Activated CD4-positive, alpha-beta memory T cell treated with anti-CD3 and anti-CD28 coated beads, Interleukin-2, amount 10 ng/mL, durations not matched to agents 7 days and 5 days (primary cell): ENCODE measurements at regions not wholly inside any gene's neighbourhood (a gene's known extent, or its start where the extent isn't known, plus 50 kb on each side); places are given as distances from the start of the nearest gene placed in this dataset.

Source experiments
- CTCF ChIA-PET: fragments of 350-600 bp; sonication (Branson Sonifier 250); formaldehyde crosslinking; loops from one replicate; lab custom pipeline; 2021; ENCODE audit warnings: antibody characterized with exemption, inconsistent platforms; lab: Charles Lee
- POLR2A ChIA-PET: fragments of 350-600 bp; sonication (Branson Sonifier 250); formaldehyde crosslinking; loops from one replicate; lab custom pipeline; 2021; ENCODE audit warnings: antibody characterized with exemption; lab: Charles Lee
- DNase-seq: peaks from one replicate; pipeline ENCODE4 v3.0.0-alpha.2; 2020
- H3K27ac Mint-ChIP-seq: one replicate; pipeline ENCODE4 v1.8.0; 2021; ENCODE audit warnings: mild to moderate bottlenecking, mixed read lengths
- H3K27me3 Mint-ChIP-seq: one replicate; pipeline ENCODE4 v1.8.0; 2021; ENCODE audit warnings: mixed read lengths
- H3K36me3 Mint-ChIP-seq: one replicate; pipeline ENCODE4 v1.8.0; 2021; ENCODE audit warnings: low read depth, mixed read lengths
- H3K4me1 Mint-ChIP-seq: one replicate; pipeline ENCODE4 v1.8.0; 2021; ENCODE audit warnings: mixed read lengths
- H3K4me3 Mint-ChIP-seq: one replicate; pipeline ENCODE4 v1.8.0; 2021; ENCODE audit warnings: mild to moderate bottlenecking, mixed read lengths
- H3K9me3 Mint-ChIP-seq: one replicate; pipeline ENCODE4 v1.8.0; 2021; ENCODE audit warnings: mixed read lengths

DNA sequence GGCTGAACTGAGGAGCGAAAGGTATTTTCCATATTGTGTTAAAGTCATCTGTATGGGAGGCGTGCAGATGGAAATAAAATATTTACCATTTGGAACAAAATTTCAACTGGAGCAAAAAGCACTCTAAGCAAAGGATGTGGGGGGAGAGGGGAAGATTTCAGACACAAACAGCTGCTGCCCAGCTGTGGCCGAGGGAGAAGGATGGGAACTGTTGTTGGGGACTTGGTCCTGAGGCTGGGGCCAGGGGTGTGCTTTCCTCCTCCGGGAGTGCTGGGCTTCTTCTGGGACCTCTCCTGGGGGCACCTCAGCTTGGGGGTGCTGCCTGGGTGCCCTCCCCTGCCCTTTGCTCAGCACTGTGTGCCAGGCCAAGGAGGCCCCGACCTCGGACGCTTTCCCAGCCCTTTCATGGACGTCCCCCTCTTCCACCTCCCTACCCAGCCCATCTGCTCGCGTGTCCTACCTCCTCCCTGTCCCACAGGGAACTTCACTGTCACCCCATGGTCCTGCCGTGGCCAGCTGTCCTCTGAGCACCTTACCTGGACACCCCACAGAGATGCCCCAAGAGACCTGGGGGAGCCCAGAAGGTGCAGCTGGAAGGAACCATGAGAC, 101.9 kb upstream of the COL5A1 start:
- H3K4me1 Mint-ChIP-seq: no peaks in the 10 kb centered on the region
- H3K9me3 Mint-ChIP-seq: no peaks in the 10 kb centered on the region
- POLR2A ChIA-PET: no interaction called here
- CTCF ChIA-PET: no interaction called here
- no peak overlapping the region for H3K27ac Mint-ChIP-seq
- no peaks in the 10 kb centered on the region for H3K36me3 Mint-ChIP-seq
- H3K27me3 Mint-ChIP-seq: no peaks in the 10 kb centered on the region
- DNase-seq: no peak
- no peak overlapping the region for H3K4me3 Mint-ChIP-seq

GRCh38 chr9:134540276-134541096, 101.1 kb upstream of the COL5A1 start:
- no peak overlapping the region for H3K27ac Mint-ChIP-seq
- H3K27me3 Mint-ChIP-seq: no peaks in the 10 kb centered on the region
- H3K9me3 Mint-ChIP-seq: no peaks in the 10 kb centered on the region
- no peak for DNase-seq
- H3K36me3 Mint-ChIP-seq: no peaks in the 10 kb centered on the region
- ChIA-PET POLR2A (no interaction called here), CTCF (no interaction called here)
- H3K4me3 Mint-ChIP-seq: no peak overlapping the region
- no peaks in the 10 kb centered on the region for H3K4me1 Mint-ChIP-seq

DNA sequence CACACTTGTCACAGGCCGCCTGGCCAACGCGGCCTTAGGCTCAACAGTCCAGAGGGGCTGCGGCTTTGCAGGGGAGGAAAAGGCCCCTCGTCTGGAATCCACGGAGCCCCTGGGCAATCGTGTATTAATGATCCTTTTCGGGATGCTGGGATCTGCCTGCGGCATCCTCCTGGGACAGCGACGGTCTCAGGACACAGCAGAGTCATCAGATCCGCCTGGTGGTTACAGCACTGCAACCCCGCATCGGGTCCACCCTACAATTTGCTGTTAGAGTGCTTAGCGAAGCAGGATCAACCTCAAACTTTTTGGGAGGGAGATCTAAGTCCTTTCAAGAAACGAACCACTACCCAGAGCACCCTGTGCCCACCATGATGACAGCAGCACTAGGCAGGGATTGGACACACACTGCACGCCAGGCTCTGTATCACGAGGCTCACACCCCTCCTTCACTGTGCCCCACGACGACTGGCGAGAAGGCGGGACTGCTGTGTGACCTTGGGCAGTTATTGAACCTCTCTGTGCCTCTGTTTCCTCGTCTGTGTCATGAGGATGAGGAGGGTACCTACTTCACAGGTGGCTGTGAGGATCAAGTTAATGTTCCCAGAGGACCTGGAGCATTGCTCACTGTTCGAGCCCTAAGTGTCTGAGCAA, 100.4 kb upstream of the COL5A1 start:
- H3K4me1 Mint-ChIP-seq: no peaks in the 10 kb centered on the region
- CTCF ChIA-PET: no interaction called here

DNA sequence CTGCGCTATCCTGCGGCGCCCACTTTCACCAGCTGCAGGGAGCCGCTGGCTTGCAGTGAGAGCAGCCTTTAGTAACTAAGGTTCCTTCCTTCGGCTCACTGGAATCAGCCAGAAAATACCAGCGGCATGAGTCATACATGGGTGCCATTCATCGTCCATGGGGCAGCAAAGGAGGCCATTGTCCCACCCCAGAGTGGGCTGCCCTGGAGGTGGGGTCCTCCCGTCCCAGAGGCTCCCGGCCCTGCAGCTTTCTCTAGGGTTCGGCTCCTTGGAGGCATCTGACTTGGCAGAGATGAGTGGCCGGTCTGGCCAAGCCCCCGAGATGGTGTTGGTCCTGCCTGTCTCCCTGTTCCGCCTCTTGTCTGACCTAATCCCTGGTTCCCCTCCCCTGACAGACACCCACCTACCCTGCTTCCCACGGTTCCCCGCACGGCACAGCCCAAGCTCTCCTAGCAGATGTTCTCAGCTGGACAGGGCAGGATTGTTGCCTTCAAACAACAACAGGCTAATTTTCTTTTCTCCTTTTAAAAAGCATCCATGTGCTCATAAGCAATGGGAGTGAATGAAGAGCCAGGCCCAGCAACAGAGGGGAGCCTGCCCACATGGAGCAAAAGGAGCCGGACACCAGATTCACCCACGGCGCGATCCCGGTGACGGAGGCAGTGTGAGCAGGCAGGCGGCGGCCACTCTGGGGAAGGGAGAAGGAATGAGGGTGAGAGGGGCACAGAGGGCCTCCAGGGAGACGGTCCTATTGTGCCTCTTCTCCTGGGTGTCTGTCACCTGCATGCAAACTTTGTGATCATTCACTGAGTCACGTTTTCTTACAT, 97.0 kb upstream of the COL5A1 start:
- Mint-ChIP-seq H3K9me3 (no peaks in the 10 kb centered on the region), H3K36me3 (no peaks in the 10 kb centered on the region), H3K27me3 (no peaks in the 10 kb centered on the region), H3K4me3 (no peak overlapping the region), H3K27ac (no peak overlapping the region), H3K4me1 (no peaks in the 10 kb centered on the region)
- CTCF ChIA-PET: no interaction called here
- POLR2A ChIA-PET: no interaction called here
- DNase-seq: no peak

More for the DNA sequence above, 100.4 kb upstream of the COL5A1 start:
- H3K4me3 Mint-ChIP-seq: no peak overlapping the region
- H3K9me3 Mint-ChIP-seq: no peaks in the 10 kb centered on the region
- POLR2A ChIA-PET: no interaction called here
- no peak for DNase-seq
- no peaks in the 10 kb centered on the region for H3K27me3 Mint-ChIP-seq
- no peak overlapping the region for H3K27ac Mint-ChIP-seq
- H3K36me3 Mint-ChIP-seq: no peaks in the 10 kb centered on the region

DNA sequence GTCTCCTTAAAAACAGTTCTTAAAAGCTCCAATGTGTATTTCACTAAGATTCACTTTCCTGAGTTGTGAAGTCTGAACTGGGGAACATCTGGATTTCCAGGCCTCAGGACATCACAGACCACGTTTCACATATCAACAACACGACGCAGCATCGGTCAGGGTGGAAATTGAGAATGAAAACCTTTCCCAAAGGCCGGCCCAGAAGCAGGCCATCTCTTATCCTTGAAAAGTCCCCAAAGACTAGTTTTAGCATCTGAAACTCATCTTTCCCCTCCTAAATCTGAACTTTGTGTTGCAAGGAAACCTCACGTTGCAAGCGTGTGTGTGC, 96.4 kb upstream of the COL5A1 start:
- Mint-ChIP-seq H3K36me3 (no peaks in the 10 kb centered on the region), H3K9me3 (no peaks in the 10 kb centered on the region), H3K4me3 (no peak overlapping the region), H3K27ac (no peak overlapping the region), H3K4me1 (no peaks in the 10 kb centered on the region), H3K27me3 (no peaks in the 10 kb centered on the region)
- POLR2A ChIA-PET: no interaction called here
- DNase-seq: no peak
- CTCF ChIA-PET: no interaction called here

GRCh38 chr9:134545543-134546245, 95.9 kb upstream of the COL5A1 start:
- Mint-ChIP-seq H3K4me1 (no peaks in the 10 kb centered on the region), H3K27ac (no peak overlapping the region), H3K36me3 (no peaks in the 10 kb centered on the region), H3K9me3 (peaks cover 4% of the 10 kb centered on the region), H3K4me3 (no peak overlapping the region), H3K27me3 (no peaks in the 10 kb centered on the region)
- ChIA-PET POLR2A (no interaction called here), CTCF (no interaction called here)
- no peak for DNase-seq

- no peaks in the 10 kb centered on the region for H3K4me1 Mint-ChIP-seq
- H3K27ac Mint-ChIP-seq: no peak overlapping the region
- H3K4me3 Mint-ChIP-seq: no peak overlapping the region
- ChIA-PET POLR2A (no interaction called here), CTCF (interaction anchor here (0.5 kb wide), 1 partner anchor 376 kb away, joined by 3 read pairs; no protein-coding TSS in a partner anchor)
- no peak for DNase-seq
- peaks cover 4% of the 10 kb centered on the region for H3K9me3 Mint-ChIP-seq
- no peaks in the 10 kb centered on the region for H3K27me3 Mint-ChIP-seq
- H3K36me3 Mint-ChIP-seq: no peaks in the 10 kb centered on the region
Observed at GRCh38 chr9:134546246-134546731, 95.3 kb upstream of the COL5A1 start.

DNA sequence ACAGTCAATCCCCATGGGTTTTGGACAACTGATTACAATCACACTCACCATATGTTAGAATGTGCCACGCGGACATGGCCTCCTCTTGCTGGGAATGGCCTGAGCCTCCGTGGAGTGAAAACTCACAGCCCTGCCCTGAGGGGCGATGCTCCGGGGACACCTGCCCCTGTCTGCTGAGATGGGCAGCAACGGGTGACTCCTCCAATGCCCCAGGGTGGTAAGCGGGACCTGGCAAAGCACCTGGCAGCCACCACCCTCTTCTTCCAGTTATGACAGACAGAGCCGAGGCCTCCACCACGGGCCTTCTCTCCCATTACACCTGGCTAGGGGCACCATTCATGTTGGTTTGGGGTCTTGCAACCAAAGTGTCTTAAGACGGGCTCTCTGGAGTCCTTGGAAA, 94.9 kb upstream of the COL5A1 start:
- Mint-ChIP-seq H3K4me1 (no peaks in the 10 kb centered on the region), H3K9me3 (peaks cover 4% of the 10 kb centered on the region), H3K36me3 (no peaks in the 10 kb centered on the region), H3K4me3 (no peak overlapping the region), H3K27me3 (no peaks in the 10 kb centered on the region), H3K27ac (no peak overlapping the region)
- ChIA-PET CTCF (interaction anchor here (0.5 kb wide), 1 partner anchor 377 kb away, joined by 3 read pairs; no protein-coding TSS in a partner anchor), POLR2A (no interaction called here)
- DNase-seq: no peak

GRCh38 chr9:134547161-134548100, 94.2 kb upstream of the COL5A1 start:
- no peak overlapping the region for H3K27ac Mint-ChIP-seq
- H3K4me3 Mint-ChIP-seq: no peak overlapping the region
- POLR2A ChIA-PET: no interaction called here

DNA sequence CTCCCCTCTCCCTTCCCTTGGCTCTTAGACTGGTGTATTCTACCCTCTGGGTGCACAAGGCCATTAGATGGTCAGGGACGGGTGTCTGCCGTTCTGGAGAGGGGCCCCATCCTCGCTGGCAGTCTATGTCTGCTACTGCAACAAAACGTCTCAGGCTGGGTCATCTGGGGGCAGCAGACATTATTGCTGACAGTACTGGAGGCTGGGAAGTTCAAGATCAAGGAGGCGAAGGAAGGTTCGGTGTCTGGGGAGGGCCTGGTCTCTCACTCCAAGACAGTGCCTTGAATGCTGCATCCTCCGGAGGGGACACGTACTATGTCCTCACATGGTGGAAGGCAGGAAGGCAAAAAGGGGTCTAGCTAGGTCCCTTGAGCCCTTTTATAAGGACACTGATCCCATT, 93.4 kb upstream of the COL5A1 start:
- H3K36me3 Mint-ChIP-seq: no peaks in the 10 kb centered on the region
- no peak for DNase-seq
- no peak overlapping the region for H3K4me3 Mint-ChIP-seq
- POLR2A ChIA-PET: no interaction called here
- H3K27ac Mint-ChIP-seq: no peak overlapping the region
- H3K9me3 Mint-ChIP-seq: peaks cover 4% of the 10 kb centered on the region
- CTCF ChIA-PET: no interaction called here
- H3K27me3 Mint-ChIP-seq: no peaks in the 10 kb centered on the region
- H3K4me1 Mint-ChIP-seq: no peaks in the 10 kb centered on the region

More at GRCh38 chr9:134547161-134548100, 94.2 kb upstream of the COL5A1 start:
- Mint-ChIP-seq H3K4me1 (no peaks in the 10 kb centered on the region), H3K36me3 (no peaks in the 10 kb centered on the region), H3K27me3 (no peaks in the 10 kb centered on the region), H3K9me3 (peaks cover 4% of the 10 kb centered on the region)
- CTCF ChIA-PET: no interaction called here
- no peak for DNase-seq

DNA sequence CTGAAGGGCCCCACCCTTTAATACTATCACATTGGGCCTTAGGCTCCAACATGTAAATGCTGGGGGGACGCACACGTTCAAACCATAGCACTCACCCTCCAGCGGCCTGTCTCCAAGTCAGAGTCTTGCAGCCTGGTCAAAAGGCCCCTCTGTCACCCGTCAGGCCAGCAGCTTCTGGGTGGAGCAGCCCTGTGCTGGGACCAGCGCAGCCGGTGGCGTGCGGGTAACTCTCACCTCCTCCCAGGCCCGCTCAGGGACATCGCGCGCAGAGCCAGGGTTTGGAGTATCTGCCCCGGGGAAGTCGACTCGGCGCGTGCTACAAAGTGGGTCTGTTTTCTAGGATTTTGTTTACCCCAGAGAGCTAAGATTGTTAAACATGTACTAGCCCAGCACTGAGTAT, 93.0 kb upstream of the COL5A1 start:
- no peak for DNase-seq
- no peaks in the 10 kb centered on the region for H3K27me3 Mint-ChIP-seq
- peaks cover 4% of the 10 kb centered on the region for H3K9me3 Mint-ChIP-seq
- ChIA-PET CTCF (no interaction called here), POLR2A (no interaction called here)
- no peak overlapping the region for H3K27ac Mint-ChIP-seq
- H3K4me1 Mint-ChIP-seq: no peaks in the 10 kb centered on the region
- no peaks in the 10 kb centered on the region for H3K36me3 Mint-ChIP-seq
- no peak overlapping the region for H3K4me3 Mint-ChIP-seq

DNA sequence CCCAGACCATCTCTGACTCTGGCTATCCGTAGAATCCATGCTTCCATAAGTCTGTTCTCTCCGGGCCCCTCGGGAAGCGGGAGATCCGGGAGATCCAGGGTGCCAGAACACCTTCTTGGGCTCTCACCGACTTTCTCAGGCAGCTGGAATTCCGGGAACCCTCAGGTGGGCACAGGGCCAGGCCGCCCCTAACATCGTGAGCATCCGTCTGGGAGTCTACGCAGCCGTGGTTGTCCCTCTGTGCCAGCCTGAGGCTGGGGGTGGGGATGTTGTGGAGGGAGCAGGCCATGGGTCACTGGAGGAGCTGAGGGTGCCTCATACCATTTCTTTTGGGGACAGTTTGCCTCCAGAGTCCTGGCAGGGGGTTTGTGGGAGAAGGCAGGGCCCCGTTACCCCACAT, 92.3 kb upstream of the COL5A1 start:
- no peak overlapping the region for H3K27ac Mint-ChIP-seq
- no peaks in the 10 kb centered on the region for H3K27me3 Mint-ChIP-seq

More for the DNA sequence above, 92.3 kb upstream of the COL5A1 start:
- POLR2A ChIA-PET: no interaction called here
- Mint-ChIP-seq H3K36me3 (no peaks in the 10 kb centered on the region), H3K9me3 (peaks cover 4% of the 10 kb centered on the region), H3K4me1 (no peaks in the 10 kb centered on the region), H3K4me3 (no peak overlapping the region)
- CTCF ChIA-PET: no interaction called here
- no peak for DNase-seq
